Inflammatory macrophage treated with lipopolysaccharide for 4 hours (primary cell): ENCODE measurements at regions not wholly inside any gene's neighbourhood (a gene's known extent, or its start where the extent isn't known, plus 50 kb on each side); places are given as distances from the start of the nearest gene placed in this dataset.
"Not testable (repeated sequence)": the region's sequence is repeated elsewhere in the genome, so short reads cannot be mapped to it uniquely, and the experiment has no call there.

Source experiments
- DNase-seq: peaks from one replicate; pipeline ENCODE4 v3.0.0-alpha.2; 2020

GRCh38 chr9:30944741-30945280 lies 1439.6 kb upstream of the ACO1 start:
- no peak for DNase-seq

GRCh38 chr9:30964332-30964731 lies 1420.1 kb upstream of the ACO1 start:
- no peak for DNase-seq

GRCh38 chr9:30967476-30967875 lies 1417.0 kb upstream of the ACO1 start:
- DNase-seq, result no peak

- no peak for DNase-seq
These were observed 1414.3 kb upstream of the ACO1 start for GRCh38 chr9:30970186-30970585.

GRCh38 chr9:30970812-30971211 lies 1413.6 kb upstream of the ACO1 start:
- DNase-seq, result no peak

GRCh38 chr9:30972654-30973053 lies 1411.8 kb upstream of the ACO1 start:
- DNase-seq, result no peak

- no peak for DNase-seq
These were observed 1406.5 kb upstream of the ACO1 start for GRCh38 chr9:30977965-30978364.

GRCh38 chr9:30982301-30982700 lies 1402.1 kb upstream of the ACO1 start:
- no peak for DNase-seq

- no peak for DNase-seq
These were observed 1388.3 kb upstream of the ACO1 start for GRCh38 chr9:30995956-30996738.

GRCh38 chr9:30996761-30997160 lies 1387.7 kb upstream of the ACO1 start:
- DNase-seq, result no peak

- no peak for DNase-seq
These were observed 1387.2 kb upstream of the ACO1 start for GRCh38 chr9:30997291-30997690.

GRCh38 chr9:31005086-31005665 lies 1379.3 kb upstream of the ACO1 start:
- DNase-seq, result no peak

GRCh38 chr9:31013371-31013770 lies 1371.1 kb upstream of the ACO1 start:
- no peak for DNase-seq

- DNase-seq, result no peak
These were observed 1360.6 kb upstream of the ACO1 start for GRCh38 chr9:31023847-31024246.

- no peak for DNase-seq
These were observed 1356.8 kb upstream of the ACO1 start for GRCh38 chr9:31027678-31028077.

GRCh38 chr9:31028137-31028536 lies 1356.3 kb upstream of the ACO1 start:
- DNase-seq, result no peak

GRCh38 chr9:31030741-31031202 lies 1353.7 kb upstream of the ACO1 start:
- DNase-seq, result no peak

GRCh38 chr9:31032206-31032605 lies 1352.2 kb upstream of the ACO1 start:
- no peak for DNase-seq

GRCh38 chr9:31034311-31034710 lies 1350.1 kb upstream of the ACO1 start:
- no peak for DNase-seq

GRCh38 chr9:31040564-31040963 lies 1343.9 kb upstream of the ACO1 start:
- DNase-seq, result no peak

- no peak for DNase-seq
These were observed 1338.6 kb upstream of the ACO1 start for GRCh38 chr9:31045810-31046209.

GRCh38 chr9:31061592-31061991 lies 1322.9 kb upstream of the ACO1 start:
- DNase-seq, result not testable (repeated sequence)

- DNase-seq, result no peak
These were observed 1318.8 kb upstream of the ACO1 start for GRCh38 chr9:31065691-31066090.

- DNase-seq, result no peak
These were observed 1317.0 kb upstream of the ACO1 start for GRCh38 chr9:31067418-31067817.
